ENCODE measurements at regions not wholly inside any gene's neighbourhood (a gene's known extent, or its start where the extent isn't known, plus 50 kb on each side); places are given as distances from the start of the nearest gene placed in this dataset.
A peak's percentile ranks its signal among the peaks of the same experiment; 100 is the strongest.

- intact Hi-C loops (cut with micrococcal nuclease; ENCODE audit: unreplicated experiment) = no loop called here
- 68% methylated on average over 29 of the region's 30 CpGs for WGBS (ENCODE audit: low lambda C conversion rate)
- H4K20me1 ChIP-seq (ENCODE audit: insufficient read depth, low read length) = no peaks in the 10 kb centered on the region
- no peak overlapping the region for H3K4me3 ChIP-seq (replicated peaks in 1 of 3; ENCODE audit: insufficient read depth in 1 of 3, low read depth in 2 of 3, low read length in 3 of 3)
- ATAC-seq = no peak; the same call in 2 of the 3 replicates
- H2AFZ ChIP-seq (ENCODE audit: low read length) = no peak overlapping the region
- ChIA-PET CTCF (ENCODE audit: low intra/inter-chr PET ratio, low total read pairs) (no interaction called here), POLR2A (no interaction called here)
- H3K27ac ChIP-seq (ENCODE audit: extremely low read length, insufficient read depth, low read length) = no peak overlapping the region
- H3K4me2 ChIP-seq (ENCODE audit: low read depth, low read length) = no peak overlapping the region
- in situ Hi-C loops (cut with HindIII; ENCODE audit: extremely low pct_ligation_motif_present, low pct_unique_long_range_greater_than_20kb) = no loop called here
- H3K27me3 ChIP-seq (ENCODE audit: control insufficient read depth in 1 of 2, insufficient read depth in 2 of 2, low read length in 2 of 2) = no peaks in the 10 kb centered on the region
- H3K9ac ChIP-seq (ENCODE audit: insufficient read depth, low read depth, low read length) = no peak overlapping the region
- H3K4me1 ChIP-seq (ENCODE audit: insufficient read depth, low read length) = peaks cover 33% of the 10 kb centered on the region
- H3K36me3 ChIP-seq (replicated peaks in 1 of 2; ENCODE audit: control insufficient read depth in 1 of 2, insufficient read depth in 2 of 2, low read length in 2 of 2) = no peaks in the 10 kb centered on the region
- FAIRE-seq = no peak
- no peak for DNase-seq (ENCODE audit: low spot score)
- BruUV-seq (replicated peaks) = no TSS peak
- H3K9me3 ChIP-seq (ENCODE audit: low read length) = no peaks in the 10 kb centered on the region
- H3K79me2 ChIP-seq (ENCODE audit: insufficient read depth, low read length) = no peaks in the 10 kb centered on the region
- TF ChIP-seq ZGPAT (CRISPR knock-in tag; IDR thresholded peaks at IDR 0.05) = no peak
- no peak for TF ChIP-seq CHCHD3 (CRISPR knock-in tag; IDR thresholded peaks at IDR 0.05)
- no peak for TF ChIP-seq THAP8 (CRISPR knock-in tag; IDR thresholded peaks at IDR 0.05; ENCODE audit: borderline replicate concordance)
- no peak for TF ChIP-seq KDM6A (CRISPR knock-in tag; IDR thresholded peaks at IDR 0.05; ENCODE audit: low read depth)
- TF ChIP-seq AGO2 (optimal IDR thresholded peaks at IDR 0.05; ENCODE audit: low read depth, low read length) = no peak
- TF ChIP-seq ZNF687 (CRISPR knock-in tag; IDR thresholded peaks at IDR 0.05) = peak; percentile 46
- TF ChIP-seq POGZ (CRISPR knock-in tag; IDR thresholded peaks at IDR 0.05) = 0 out of 2 replicates have a peak, but pooled peaks have one; percentile 24
- no peak for TF ChIP-seq ZNF337 (CRISPR knock-in tag; IDR thresholded peaks at IDR 0.05; ENCODE audit: borderline replicate concordance, low read depth)
- TF ChIP-seq ZNF646 (CRISPR knock-in tag; IDR thresholded peaks at IDR 0.05) = no peak
- no peak for TF ChIP-seq ZNF430 (CRISPR knock-in tag; IDR thresholded peaks at IDR 0.05)
- TF ChIP-seq NFE2L2 (IDR thresholded peaks at IDR 0.05; ENCODE audit: low read length) = no peak
These were observed 197.4 kb upstream of the PRSS16 start for GRCh38 chr6:27049863-27050781.

Data from HepG2 (cell line).